ENCODE measurements at regions not wholly inside any gene's neighbourhood (a gene's known extent, or its start where the extent isn't known, plus 50 kb on each side); places are given as distances from the start of the nearest gene placed in this dataset.

DNA sequence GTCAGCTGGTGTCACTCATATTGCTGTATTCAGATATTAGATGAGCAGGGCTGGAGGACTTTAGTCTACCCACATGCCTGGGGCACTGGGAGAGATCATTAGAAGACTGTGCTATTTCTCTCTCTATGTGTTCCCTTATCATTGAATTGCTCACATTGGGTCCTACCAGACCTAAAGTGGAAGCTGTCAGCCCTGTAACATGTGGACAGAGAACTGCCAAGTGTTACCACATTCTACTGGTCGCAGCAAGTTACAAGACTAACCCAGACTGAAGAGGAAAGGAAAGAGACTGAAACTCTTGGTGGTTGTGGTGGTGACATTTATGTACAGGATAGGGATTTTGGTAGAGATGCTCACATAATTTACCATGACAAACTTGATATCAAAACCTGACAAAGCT, 627.1 kb upstream of the FZD8 start:
- no peaks in the 10 kb centered on the region for H3K4me1 ChIP-seq
- H3K27ac ChIP-seq, result no peak overlapping the region
- H3K36me3 ChIP-seq, result no peaks in the 10 kb centered on the region
- intact Hi-C loops (cut with DNase I), result no loop called here
- no peaks in the 10 kb centered on the region for H3K9me3 ChIP-seq
- H3K4me3 ChIP-seq, result no peak overlapping the region
- TF ChIP-seq, protein P1, sequence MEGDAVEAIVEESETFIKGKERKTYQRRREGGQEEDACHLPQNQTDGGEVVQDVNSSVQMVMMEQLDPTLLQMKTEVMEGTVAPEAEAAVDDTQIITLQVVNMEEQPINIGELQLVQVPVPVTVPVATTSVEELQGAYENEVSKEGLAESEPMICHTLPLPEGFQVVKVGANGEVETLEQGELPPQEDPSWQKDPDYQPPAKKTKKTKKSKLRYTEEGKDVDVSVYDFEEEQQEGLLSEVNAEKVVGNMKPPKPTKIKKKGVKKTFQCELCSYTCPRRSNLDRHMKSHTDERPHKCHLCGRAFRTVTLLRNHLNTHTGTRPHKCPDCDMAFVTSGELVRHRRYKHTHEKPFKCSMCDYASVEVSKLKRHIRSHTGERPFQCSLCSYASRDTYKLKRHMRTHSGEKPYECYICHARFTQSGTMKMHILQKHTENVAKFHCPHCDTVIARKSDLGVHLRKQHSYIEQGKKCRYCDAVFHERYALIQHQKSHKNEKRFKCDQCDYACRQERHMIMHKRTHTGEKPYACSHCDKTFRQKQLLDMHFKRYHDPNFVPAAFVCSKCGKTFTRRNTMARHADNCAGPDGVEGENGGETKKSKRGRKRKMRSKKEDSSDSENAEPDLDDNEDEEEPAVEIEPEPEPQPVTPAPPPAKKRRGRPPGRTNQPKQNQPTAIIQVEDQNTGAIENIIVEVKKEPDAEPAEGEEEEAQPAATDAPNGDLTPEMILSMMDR (IDR thresholded peaks at IDR 0.05), result no peak
- WGBS, 2 donors, result 52 to 77% methylated on average over 1 of the region's 1 CpG
- no peak for ATAC-seq
- DNase-seq, result no peak
- H3K27me3 ChIP-seq, result no peaks in the 10 kb centered on the region

DNA sequence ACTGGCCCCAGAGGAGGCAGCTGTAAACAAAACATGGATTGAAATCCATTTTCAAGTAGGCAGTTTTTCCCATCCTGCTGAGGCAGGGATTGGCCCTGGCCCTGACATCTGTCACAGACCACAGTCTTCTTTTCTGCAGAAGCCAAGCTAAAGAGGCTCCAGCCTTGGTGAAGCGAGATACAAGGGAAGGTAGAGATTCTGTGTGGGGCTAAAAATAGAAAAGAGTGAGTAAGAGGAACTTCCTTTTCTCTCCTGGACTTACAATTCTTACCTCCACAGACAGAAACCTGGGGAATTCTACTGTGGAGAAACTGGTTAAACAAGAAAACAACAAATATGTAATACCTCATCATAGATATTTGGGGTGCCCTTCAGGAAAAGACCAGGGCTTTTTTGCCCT, 624.8 kb upstream of the FZD8 start:
- no peaks in the 10 kb centered on the region for H3K9me3 ChIP-seq
- H3K36me3 ChIP-seq, result no peaks in the 10 kb centered on the region
- no peak for ATAC-seq
- intact Hi-C loops (cut with DNase I), result no loop called here
- H3K27ac ChIP-seq, result no peak overlapping the region
- 45 to 49% methylated on average over 1 of the region's 1 CpG for WGBS, 2 donors
- TF ChIP-seq, protein P1 (IDR thresholded peaks at IDR 0.05), result no peak
- no peak overlapping the region for H3K4me3 ChIP-seq
- no peak for DNase-seq
- H3K4me1 ChIP-seq, result no peaks in the 10 kb centered on the region
- H3K27me3 ChIP-seq, result no peaks in the 10 kb centered on the region

- Histone ChIP-seq H3K4me1 (no peaks in the 10 kb centered on the region), H3K36me3 (no peaks in the 10 kb centered on the region), H3K27me3 (no peaks in the 10 kb centered on the region), H3K9me3 (no peaks in the 10 kb centered on the region), H3K4me3 (no peak overlapping the region), H3K27ac (no peak overlapping the region)
- TF ChIP-seq, protein P1 (IDR thresholded peaks at IDR 0.05), result no peak
- 76 to 86% methylated on average over 2 of the region's 2 CpGs for WGBS, 2 donors
- no peak for DNase-seq
- intact Hi-C loops (cut with DNase I), result no loop called here
- ATAC-seq, result no peak
These were observed 623.6 kb upstream of the FZD8 start for GRCh38 chr10:36265741-36266140.

- no peak for ATAC-seq
- TF ChIP-seq, protein P1 (IDR thresholded peaks at IDR 0.05), result no peak
- Histone ChIP-seq H3K9me3 (peaks cover 0 to 3% (median 0%) of the 10 kb centered on the region in 11 donors), H3K4me3 (no peak overlapping the region), H3K27ac (no peak overlapping the region), H3K4me1 (no peaks in the 10 kb centered on the region), H3K27me3 (no peaks in the 10 kb centered on the region), H3K36me3 (no peaks in the 10 kb centered on the region)
- WGBS, 2 donors, result 80 to 98% methylated on average over 3 of the region's 3 CpGs
- intact Hi-C loops (cut with DNase I), result no loop called here
- no peak for DNase-seq
These were observed 621.8 kb upstream of the FZD8 start for GRCh38 chr10:36263871-36264270.

All from heart right ventricle (tissue), 16 donors.